GM12874 (cell line): ENCODE measurements at regions not wholly inside any gene's neighbourhood (a gene's known extent, or its start where the extent isn't known, plus 50 kb on each side); places are given as distances from the start of the nearest gene placed in this dataset.

Source experiments
- TF ChIP-seq, protein P1 (sequence below): IDR thresholded peaks from 2 replicates; pipeline ENCODE4 v1.5.1; 2011; ENCODE audit warnings: low read depth, mild to moderate bottlenecking, control low read depth, low read length, moderate library complexity; ENCODE audit not compliant: insufficient read depth

GRCh38 chr4:59339631-59340030 is 1860.5 kb upstream of the ADGRL3 start:
- TF ChIP-seq, protein P1, sequence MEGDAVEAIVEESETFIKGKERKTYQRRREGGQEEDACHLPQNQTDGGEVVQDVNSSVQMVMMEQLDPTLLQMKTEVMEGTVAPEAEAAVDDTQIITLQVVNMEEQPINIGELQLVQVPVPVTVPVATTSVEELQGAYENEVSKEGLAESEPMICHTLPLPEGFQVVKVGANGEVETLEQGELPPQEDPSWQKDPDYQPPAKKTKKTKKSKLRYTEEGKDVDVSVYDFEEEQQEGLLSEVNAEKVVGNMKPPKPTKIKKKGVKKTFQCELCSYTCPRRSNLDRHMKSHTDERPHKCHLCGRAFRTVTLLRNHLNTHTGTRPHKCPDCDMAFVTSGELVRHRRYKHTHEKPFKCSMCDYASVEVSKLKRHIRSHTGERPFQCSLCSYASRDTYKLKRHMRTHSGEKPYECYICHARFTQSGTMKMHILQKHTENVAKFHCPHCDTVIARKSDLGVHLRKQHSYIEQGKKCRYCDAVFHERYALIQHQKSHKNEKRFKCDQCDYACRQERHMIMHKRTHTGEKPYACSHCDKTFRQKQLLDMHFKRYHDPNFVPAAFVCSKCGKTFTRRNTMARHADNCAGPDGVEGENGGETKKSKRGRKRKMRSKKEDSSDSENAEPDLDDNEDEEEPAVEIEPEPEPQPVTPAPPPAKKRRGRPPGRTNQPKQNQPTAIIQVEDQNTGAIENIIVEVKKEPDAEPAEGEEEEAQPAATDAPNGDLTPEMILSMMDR: no peak

- TF ChIP-seq, protein P1: no peak
Observed at GRCh38 chr4:59341506-59341905, 1858.6 kb upstream of the ADGRL3 start.

GRCh38 chr4:59348949-59349348 is 1851.2 kb upstream of the ADGRL3 start:
- TF ChIP-seq, protein P1: no peak

- TF ChIP-seq, protein P1: no peak
Observed at GRCh38 chr4:59369229-59369628, 1830.9 kb upstream of the ADGRL3 start.

GRCh38 chr4:59374416-59374815 is 1825.7 kb upstream of the ADGRL3 start:
- TF ChIP-seq, protein P1: peak; percentile 4; the same call in 1 of the 2 replicates

- TF ChIP-seq, protein P1: no peak
Observed at GRCh38 chr4:59380841-59381366, 1819.2 kb upstream of the ADGRL3 start.

DNA sequence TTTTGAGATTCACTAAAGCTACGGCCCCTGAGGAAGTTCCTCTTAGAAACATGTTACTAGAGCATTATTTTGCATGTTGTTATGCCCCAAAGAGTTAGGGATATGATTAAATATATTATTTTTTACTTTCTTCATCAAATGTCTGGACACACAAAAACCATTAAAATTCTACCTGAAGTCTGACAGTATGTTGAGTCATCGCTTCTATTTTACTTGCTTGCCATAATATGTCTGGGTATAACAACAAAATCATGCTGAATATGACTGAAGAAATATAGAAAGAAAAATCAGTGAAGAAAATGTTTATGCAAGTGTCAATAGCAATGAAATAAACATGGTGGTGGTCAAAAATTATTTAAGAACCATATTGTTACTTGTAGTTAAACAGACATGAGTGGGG is 1818.5 kb upstream of the ADGRL3 start:
- TF ChIP-seq, protein P1: no peak
